Loucy (cell line): ENCODE measurements at regions not wholly inside any gene's neighbourhood (a gene's known extent, or its start where the extent isn't known, plus 50 kb on each side); places are given as distances from the start of the nearest gene placed in this dataset.

Experiments
- EZH2phosphoT487 ChIP-seq: fragments of 200-600 bp; IDR thresholded peaks from 2 replicates; pipeline ENCODE4 v1.6.1; 2018; ENCODE audit warnings: antibody characterized with exemption, mild to moderate bottlenecking, moderate library complexity, borderline replicate concordance
- TF ChIP-seq, protein P1 (sequence below): fragments of 200-600 bp; sonication (generic); conservative IDR thresholded peaks from 2 replicates; pipeline ENCODE4 v1.5.1; 2014; ENCODE audit warnings: mild to moderate bottlenecking, antibody characterized with exemption, low read length

DNA sequence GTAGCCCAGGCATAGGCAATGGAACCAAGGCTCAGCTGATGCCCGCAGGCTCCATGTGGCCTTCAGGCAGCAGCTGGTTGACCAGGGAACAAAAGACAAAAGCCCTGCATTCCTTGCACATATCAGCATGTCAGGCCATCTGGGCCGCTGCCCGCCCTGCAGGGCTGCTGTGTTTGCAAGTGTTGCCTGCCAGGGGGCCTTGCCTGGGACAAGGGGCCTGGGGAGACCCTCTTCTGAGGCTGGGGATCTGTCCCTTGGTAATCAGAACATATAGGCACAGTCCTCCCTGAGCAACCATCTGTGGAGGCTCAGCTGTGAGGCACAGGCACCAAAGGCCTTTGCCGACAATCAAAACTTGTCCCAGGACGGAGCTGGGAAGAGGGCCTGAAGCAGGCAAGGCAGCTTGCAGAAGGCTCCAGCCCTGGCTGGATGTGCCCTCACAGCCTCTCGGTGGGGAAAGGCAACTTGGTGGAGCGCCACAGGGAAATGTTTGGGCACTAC is 138.2 kb downstream of the TPRA1 start:
- TF ChIP-seq, protein P1, sequence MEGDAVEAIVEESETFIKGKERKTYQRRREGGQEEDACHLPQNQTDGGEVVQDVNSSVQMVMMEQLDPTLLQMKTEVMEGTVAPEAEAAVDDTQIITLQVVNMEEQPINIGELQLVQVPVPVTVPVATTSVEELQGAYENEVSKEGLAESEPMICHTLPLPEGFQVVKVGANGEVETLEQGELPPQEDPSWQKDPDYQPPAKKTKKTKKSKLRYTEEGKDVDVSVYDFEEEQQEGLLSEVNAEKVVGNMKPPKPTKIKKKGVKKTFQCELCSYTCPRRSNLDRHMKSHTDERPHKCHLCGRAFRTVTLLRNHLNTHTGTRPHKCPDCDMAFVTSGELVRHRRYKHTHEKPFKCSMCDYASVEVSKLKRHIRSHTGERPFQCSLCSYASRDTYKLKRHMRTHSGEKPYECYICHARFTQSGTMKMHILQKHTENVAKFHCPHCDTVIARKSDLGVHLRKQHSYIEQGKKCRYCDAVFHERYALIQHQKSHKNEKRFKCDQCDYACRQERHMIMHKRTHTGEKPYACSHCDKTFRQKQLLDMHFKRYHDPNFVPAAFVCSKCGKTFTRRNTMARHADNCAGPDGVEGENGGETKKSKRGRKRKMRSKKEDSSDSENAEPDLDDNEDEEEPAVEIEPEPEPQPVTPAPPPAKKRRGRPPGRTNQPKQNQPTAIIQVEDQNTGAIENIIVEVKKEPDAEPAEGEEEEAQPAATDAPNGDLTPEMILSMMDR, result no peak
- TF ChIP-seq EZH2phosphoT487, result no peak
